Activated B cell treated with CpG ODN at 0.5 μM for 24 hours (primary cell): ENCODE measurements at regions not wholly inside any gene's neighbourhood (a gene's known extent, or its start where the extent isn't known, plus 50 kb on each side); places are given as distances from the start of the nearest gene placed in this dataset.

Experiments
- ATAC-seq: fragments of 200-7000 bp; cut with Tn5 transposase; one replicate; pipeline ENCODE4 v1.10.0; 2021; ENCODE audit warnings: low read depth, mild to moderate bottlenecking, moderate library complexity
- CTCF ChIA-PET: fragments of 350-600 bp; sonication (Branson Sonifier 250); formaldehyde crosslinking; loops from one replicate; lab custom pipeline; 2021; ENCODE audit warnings: antibody characterized with exemption; lab: Charles Lee
- POLR2A ChIA-PET: fragments of 350-600 bp; sonication (Branson Sonifier 250); formaldehyde crosslinking; loops from one replicate; lab custom pipeline; 2021; ENCODE audit warnings: antibody characterized with exemption; lab: Charles Lee
- DNase-seq: peaks from one replicate; pipeline ENCODE4 v3.0.0; 2022
- H3K27ac Mint-ChIP-seq: one replicate; pipeline ENCODE4 v1.8.0; 2020; ENCODE audit warnings: mixed read lengths
- H3K27me3 Mint-ChIP-seq: one replicate; pipeline ENCODE4 v1.8.0; 2021; ENCODE audit warnings: mixed read lengths
- H3K36me3 Mint-ChIP-seq: one replicate; pipeline ENCODE4 v1.8.0; 2021; ENCODE audit warnings: low read depth, mixed read lengths
- H3K4me1 Mint-ChIP-seq: one replicate; pipeline ENCODE4 v1.8.0; 2021; ENCODE audit warnings: mixed read lengths
- H3K4me3 Mint-ChIP-seq: one replicate; pipeline ENCODE4 v1.8.0; 2020; ENCODE audit warnings: mild to moderate bottlenecking, mixed read lengths
- H3K9me3 Mint-ChIP-seq: one replicate; pipeline ENCODE4 v1.8.0; 2020; ENCODE audit warnings: mixed read lengths
- CTCF ChIP-seq: fragments of 200-600 bp; IDR thresholded peaks from one replicate; pipeline ENCODE4 v1.8.0; 2022; ENCODE audit warnings: antibody characterized with exemption, mild to moderate bottlenecking
- intact Hi-C: fragments of 100-400 bp; cut with micrococcal nuclease; formaldehyde crosslinking; loops from one replicate; pipeline ENCODE4 v1.15.1; 2024

- Mint-ChIP-seq H3K27me3 (no peaks in the 10 kb centered on the region), H3K27ac (no peak overlapping the region), H3K4me3 (no peak overlapping the region), H3K36me3 (no peaks in the 10 kb centered on the region), H3K9me3 (no peaks in the 10 kb centered on the region), H3K4me1 (no peaks in the 10 kb centered on the region)
- ChIA-PET POLR2A (no interaction called here), CTCF (no interaction called here)
- DNase-seq (no peak), ATAC-seq (no peak)
- TF ChIP-seq CTCF: no peak
- intact Hi-C loops: no loop called here
Observed at GRCh38 chr9:16309082-16309468, 561.4 kb downstream of the BNC2 start.

- CTCF ChIA-PET: no interaction called here
- POLR2A ChIA-PET: no interaction called here
Observed at GRCh38 chr9:16309469-16310271, 560.8 kb downstream of the BNC2 start.

GRCh38 chr9:16310278-16311110 lies 560.0 kb downstream of the BNC2 start:
- no peak overlapping the region for H3K27ac Mint-ChIP-seq
- no peaks in the 10 kb centered on the region for H3K4me1 Mint-ChIP-seq
- no peaks in the 10 kb centered on the region for H3K9me3 Mint-ChIP-seq
- DNase-seq (no peak), ATAC-seq (no peak)
- CTCF ChIA-PET: no interaction called here
- no peaks in the 10 kb centered on the region for H3K36me3 Mint-ChIP-seq
- no peaks in the 10 kb centered on the region for H3K27me3 Mint-ChIP-seq
- no peak overlapping the region for H3K4me3 Mint-ChIP-seq
- POLR2A ChIA-PET: no interaction called here
- no peak for TF ChIP-seq CTCF
- intact Hi-C loops: no loop called here

More at GRCh38 chr9:16309469-16310271, 560.8 kb downstream of the BNC2 start:
- Mint-ChIP-seq H3K27me3 (no peaks in the 10 kb centered on the region), H3K27ac (no peak overlapping the region), H3K36me3 (no peaks in the 10 kb centered on the region), H3K9me3 (no peaks in the 10 kb centered on the region), H3K4me3 (no peak overlapping the region), H3K4me1 (no peaks in the 10 kb centered on the region)
- ATAC-seq (no peak), DNase-seq (no peak)
- TF ChIP-seq CTCF: no peak
- intact Hi-C loops: no loop called here

- intact Hi-C loops: no loop called here
- ATAC-seq (no peak), DNase-seq (no peak)
- no peak overlapping the region for H3K27ac Mint-ChIP-seq
- POLR2A ChIA-PET: no interaction called here
- H3K27me3 Mint-ChIP-seq: no peaks in the 10 kb centered on the region
- no peak for TF ChIP-seq CTCF
- H3K4me1 Mint-ChIP-seq: no peaks in the 10 kb centered on the region
- H3K4me3 Mint-ChIP-seq: no peak overlapping the region
- CTCF ChIA-PET: no interaction called here
- no peaks in the 10 kb centered on the region for H3K36me3 Mint-ChIP-seq
- H3K9me3 Mint-ChIP-seq: no peaks in the 10 kb centered on the region
Observed at GRCh38 chr9:16312116-16312515, 558.4 kb downstream of the BNC2 start.

- H3K4me3 Mint-ChIP-seq: no peak overlapping the region
- H3K36me3 Mint-ChIP-seq: no peaks in the 10 kb centered on the region
- no peaks in the 10 kb centered on the region for H3K27me3 Mint-ChIP-seq
- no peak for ATAC-seq
- no peak for TF ChIP-seq CTCF
- H3K27ac Mint-ChIP-seq: no peak overlapping the region
- intact Hi-C loops: no loop called here
- ChIA-PET POLR2A (no interaction called here), CTCF (no interaction called here)
- H3K4me1 Mint-ChIP-seq: no peaks in the 10 kb centered on the region
- H3K9me3 Mint-ChIP-seq: no peaks in the 10 kb centered on the region
- DNase-seq: no peak
Observed at GRCh38 chr9:16312962-16313546, 557.4 kb downstream of the BNC2 start.
